GM23338 (cell line): ENCODE measurements at regions not wholly inside any gene's neighbourhood (a gene's known extent, or its start where the extent isn't known, plus 50 kb on each side); places are given as distances from the start of the nearest gene placed in this dataset.
A peak's percentile ranks its signal among the peaks of the same experiment; 100 is the strongest.

Source experiments
- ATAC-seq: fragments of 200-7000 bp; cut with Tn5 transposase; 3 replicates; pipeline ENCODE4 v1.9.1; 2020
- DNase-seq: peaks from one replicate; pipeline ENCODE4 v3.0.0-alpha.2; 2015; ENCODE audit warnings: low spot score
- H2AFZ ChIP-seq: fragments of 200-600 bp; sonication (generic); 2 replicates; pipeline ENCODE4 v1.8.0; 2016; ENCODE audit warnings: antibody characterized with exemption, mild to moderate bottlenecking, moderate library complexity
- H3F3A ChIP-seq: fragments of 200-600 bp; sonication (generic); replicated peaks from 2 replicates; pipeline ENCODE4 v1.8.0; 2017; ENCODE audit warnings: antibody characterized with exemption, mixed run types, low read depth
- H3K27ac ChIP-seq: fragments of 200-600 bp; sonication (generic); 2 replicates; pipeline ENCODE4 v1.6.1; 2016; ENCODE audit warnings: low read depth
- H3K27me3 ChIP-seq: fragments of 200-600 bp; sonication (generic); 2 replicates; pipeline ENCODE4 v1.8.0; 2016; ENCODE audit warnings: mild to moderate bottlenecking, mixed run types, moderate library complexity; ENCODE audit not compliant: insufficient read depth
- H3K36me3 ChIP-seq: fragments of 200-600 bp; sonication (generic); 2 replicates; pipeline ENCODE4 v1.8.0; 2016; ENCODE audit warnings: mild to moderate bottlenecking; ENCODE audit not compliant: insufficient read depth
- H3K4me1 ChIP-seq: fragments of 200-600 bp; sonication (generic); 2 replicates; pipeline ENCODE4 v1.8.0; 2016; ENCODE audit warnings: mild to moderate bottlenecking, moderate library complexity; ENCODE audit not compliant: insufficient read depth
- H3K4me2 ChIP-seq: fragments of 200-600 bp; sonication (generic); 2 replicates; pipeline ENCODE4 v1.7.1; 2017; ENCODE audit warnings: mixed run types
- H3K4me3 ChIP-seq: fragments of 200-600 bp; sonication (generic); 2 replicates; pipeline ENCODE4 v1.6.1; 2016; ENCODE audit warnings: mixed run types
- H3K79me2 ChIP-seq: fragments of 200-600 bp; sonication (generic); replicated peaks from 2 replicates; pipeline ENCODE4 v1.8.0; 2017; ENCODE audit warnings: mild to moderate bottlenecking; ENCODE audit not compliant: insufficient read depth
- H3K9me2 ChIP-seq: fragments of 200-600 bp; sonication (generic); 2 replicates; pipeline ENCODE4 v1.8.0; 2017; ENCODE audit not compliant: insufficient read depth
- H4K20me1 ChIP-seq: fragments of 200-600 bp; sonication (generic); replicated peaks from 2 replicates; pipeline ENCODE4 v1.8.0; 2017; ENCODE audit warnings: mild to moderate bottlenecking; ENCODE audit not compliant: insufficient read depth
- H3K27ac Mint-ChIP-seq: 2 replicates; pipeline ENCODE4 v1.8.0; 2020; ENCODE audit warnings: inconsistent platforms, mild to moderate bottlenecking, moderate library complexity, mixed read lengths
- H3K27me3 Mint-ChIP-seq: 3 replicates; pipeline ENCODE4 v1.8.0; 2022; ENCODE audit warnings: low read depth, mild to moderate bottlenecking, moderate library complexity, mixed read lengths, inconsistent platforms; ENCODE audit not compliant: insufficient read depth, poor library complexity
- H3K36me3 Mint-ChIP-seq: 3 replicates; pipeline ENCODE4 v1.8.0; 2021; ENCODE audit warnings: low read depth, mild to moderate bottlenecking, inconsistent platforms, moderate library complexity, mixed read lengths
- H3K4me1 Mint-ChIP-seq: 3 replicates; pipeline ENCODE4 v1.8.0; 2020; ENCODE audit warnings: mild to moderate bottlenecking, inconsistent platforms, mixed read lengths
- H3K4me3 Mint-ChIP-seq: 3 replicates; pipeline ENCODE4 v1.8.0; 2021; ENCODE audit warnings: moderate library complexity, mild to moderate bottlenecking, inconsistent platforms, mixed read lengths
- H3K9me3 Mint-ChIP-seq: 3 replicates; pipeline ENCODE4 v1.8.0; 2020; ENCODE audit warnings: moderate library complexity, mild to moderate bottlenecking, inconsistent platforms, mixed read lengths
- CREB1 ChIP-seq: fragments of 250-450 bp; sonication (Bioruptor Pico); IDR thresholded peaks from 2 replicates; pipeline ENCODE4 v1.5.0; 2020; ENCODE audit warnings: low read depth, mild to moderate bottlenecking, moderate library complexity
- CTCF ChIP-seq, 2 experiments: fragments of 200-600 bp in 1 of 2; sonication (generic) in 1 of 2; conservative IDR thresholded peaks; 2 replicates each; pipeline versions ENCODE4 v1.5.1 to v1.6.1; 2016 to 2017; ENCODE audit warnings: antibody characterized with exemption in 2 of 2, low read depth in 2 of 2, mild to moderate bottlenecking in 2 of 2, moderate library complexity in 1 of 2
- ETS1 ChIP-seq: IDR thresholded peaks from 2 replicates; pipeline ENCODE4 v1.6.1; 2016; ENCODE audit warnings: antibody characterized with exemption
- EZH2 ChIP-seq: fragments of 200-600 bp; sonication (generic); IDR thresholded peaks from one replicate; pipeline ENCODE4 v1.8.0; 2017; ENCODE audit warnings: antibody characterized with exemption, mild to moderate bottlenecking, low read depth; ENCODE audit not compliant: unreplicated experiment
- EZH2phosphoT487 ChIP-seq: fragments of 200-600 bp; sonication (generic); IDR thresholded peaks from one replicate; pipeline ENCODE4 v1.8.1; 2018; ENCODE audit warnings: antibody characterized with exemption; ENCODE audit not compliant: unreplicated experiment
- NANOG ChIP-seq: IDR thresholded peaks from 2 replicates; pipeline ENCODE4 v1.6.1; 2016; ENCODE audit warnings: antibody characterized with exemption, borderline replicate concordance
- POLR2AphosphoS5 ChIP-seq: IDR thresholded peaks from 2 replicates; pipeline ENCODE4 v1.6.1; 2016; ENCODE audit warnings: antibody characterized with exemption, low read depth
- REST ChIP-seq: IDR thresholded peaks from one replicate; pipeline ENCODE4 v1.6.1; 2018; ENCODE audit warnings: antibody characterized with exemption; ENCODE audit not compliant: unreplicated experiment
- STAT1 ChIP-seq: IDR thresholded peaks from one replicate; pipeline ENCODE4 v1.6.1; 2016; ENCODE audit warnings: antibody characterized with exemption; ENCODE audit not compliant: unreplicated experiment
- ZNF114 ChIP-seq: fragments of 250-450 bp; sonication (Bioruptor Pico); IDR thresholded peaks from 2 replicates; pipeline ENCODE4 v1.5.0; 2020; ENCODE audit warnings: mild to moderate bottlenecking, moderate library complexity
- ZNF331 ChIP-seq: fragments of 250-450 bp; sonication (Bioruptor Pico); IDR thresholded peaks from 2 replicates; pipeline ENCODE4 v1.5.0; 2020; ENCODE audit warnings: low read depth, mild to moderate bottlenecking, moderate library complexity

- no peaks in the 10 kb centered on the region for H3K9me2 ChIP-seq
- H3F3A ChIP-seq: no peaks in the 10 kb centered on the region
- Mint-ChIP-seq H3K4me3 (no peak overlapping the region), H3K27ac (no peak overlapping the region), H3K9me3 (no peaks in the 10 kb centered on the region), H3K36me3 (no peaks in the 10 kb centered on the region), H3K4me1 (peaks cover 29% of the 10 kb centered on the region), H3K27me3 (no peaks in the 10 kb centered on the region)
- no peak overlapping the region for H3K4me3 ChIP-seq
- H3K27ac ChIP-seq: no peak overlapping the region
- H3K79me2 ChIP-seq: no peaks in the 10 kb centered on the region
- H3K4me1 ChIP-seq: peaks cover 28% of the 10 kb centered on the region
- peak overlapping the region; percentile 28; the same call in 1 of the 2 replicates for H3K4me2 ChIP-seq
- H2AFZ ChIP-seq: peak overlapping the region; percentile 67
- H4K20me1 ChIP-seq: no peaks in the 10 kb centered on the region
- ATAC-seq (peak; percentile 54; the same call in 1 of the 3 replicates), DNase-seq (peak; percentile 25)
- H3K27me3 ChIP-seq: no peaks in the 10 kb centered on the region
- no peaks in the 10 kb centered on the region for H3K36me3 ChIP-seq
- TF ChIP-seq CTCF (conservative IDR thresholded peaks at IDR 0.05; ENCODE audit: low read depth in 2 of 2) (peak; percentile 32 to 43), ZNF114 (CRISPR knock-in tag) (no peak)
These were observed 340.1 kb upstream of the ROBO2 start for GRCh38 chr3:76699846-76700245.

- Histone ChIP-seq H4K20me1 (no peaks in the 10 kb centered on the region), H3K4me3 (no peak overlapping the region), H3K79me2 (no peaks in the 10 kb centered on the region), H3K27me3 (no peaks in the 10 kb centered on the region), H3K4me2 (no peak overlapping the region), H2AFZ (no peak overlapping the region), H3F3A (no peaks in the 10 kb centered on the region), H3K4me1 (peaks cover 28% of the 10 kb centered on the region), H3K36me3 (no peaks in the 10 kb centered on the region), H3K27ac (no peak overlapping the region), H3K9me2 (no peaks in the 10 kb centered on the region)
- H3K4me1 Mint-ChIP-seq: peaks cover 29% of the 10 kb centered on the region
- no peak overlapping the region for H3K4me3 Mint-ChIP-seq
- H3K9me3 Mint-ChIP-seq: no peaks in the 10 kb centered on the region
- no peaks in the 10 kb centered on the region for H3K27me3 Mint-ChIP-seq
- no peak overlapping the region for H3K27ac Mint-ChIP-seq
- no peak for ATAC-seq
- no peaks in the 10 kb centered on the region for H3K36me3 Mint-ChIP-seq
- DNase-seq: no peak
- TF ChIP-seq EZH2phosphoT487 (no peak), CTCF (conservative IDR thresholded peaks at IDR 0.05; ENCODE audit: low read depth in 2 of 2) (no peak), EZH2 (no peak), POLR2AphosphoS5 (no peak), ETS1 (no peak), ZNF114 (CRISPR knock-in tag) (no peak), REST (no peak), STAT1 (no peak), ZNF331 (no peak), CREB1 (CRISPR knock-in tag) (no peak), NANOG (no peak)
These were observed 339.6 kb upstream of the ROBO2 start for GRCh38 chr3:76700323-76700722.
